Naive B cell (primary cell): ENCODE measurements at regions not wholly inside any gene's neighbourhood (a gene's known extent, or its start where the extent isn't known, plus 50 kb on each side); places are given as distances from the start of the nearest gene placed in this dataset.

Experiments
- ATAC-seq, 2 donors: fragments of 150-1000 bp; cut with Tn5 transposase; 2 replicates each; pipeline ENCODE4 v1.10.0; 2021; ENCODE audit warnings: low read depth in 2 of 2, mild to moderate bottlenecking in 2 of 2, moderate library complexity in 2 of 2
- DNase-seq: peaks from one replicate; pipeline ENCODE4 v3.0.0; 2022
- H3K27ac Mint-ChIP-seq, 6 donors: one replicate each; pipeline ENCODE4 v1.8.0; 2020 to 2022; ENCODE audit warnings: mild to moderate bottlenecking in 6 of 6, mixed read lengths in 6 of 6, moderate library complexity in 5 of 6, inconsistent platforms in 2 of 6
- H3K27me3 Mint-ChIP-seq, 3 donors: one replicate each; pipeline ENCODE4 v1.8.0; 2021 to 2022; ENCODE audit warnings: mixed read lengths in 3 of 3, mild to moderate bottlenecking in 1 of 3
- H3K36me3 Mint-ChIP-seq, 2 donors: one replicate each; pipeline ENCODE4 v1.8.0; 2020 to 2022; ENCODE audit warnings: mixed read lengths in 2 of 2, inconsistent platforms in 1 of 2, mild to moderate bottlenecking in 1 of 2
- H3K4me1 Mint-ChIP-seq, 3 donors: one replicate each; pipeline ENCODE4 v1.8.0; 2020 to 2022; ENCODE audit warnings: mixed read lengths in 3 of 3, inconsistent platforms in 1 of 3, mild to moderate bottlenecking in 1 of 3, moderate library complexity in 1 of 3
- H3K4me3 Mint-ChIP-seq, 8 donors: one replicate each; pipeline ENCODE4 v1.8.0; 2020 to 2022; ENCODE audit warnings: mild to moderate bottlenecking in 8 of 8, mixed read lengths in 8 of 8, moderate library complexity in 8 of 8, inconsistent platforms in 2 of 8
- H3K9me3 Mint-ChIP-seq, 7 donors: one replicate each; pipeline ENCODE4 v1.8.0; 2020 to 2022; ENCODE audit warnings: mixed read lengths in 7 of 7, mild to moderate bottlenecking in 5 of 7, inconsistent platforms in 2 of 7, moderate library complexity in 1 of 7

DNA sequence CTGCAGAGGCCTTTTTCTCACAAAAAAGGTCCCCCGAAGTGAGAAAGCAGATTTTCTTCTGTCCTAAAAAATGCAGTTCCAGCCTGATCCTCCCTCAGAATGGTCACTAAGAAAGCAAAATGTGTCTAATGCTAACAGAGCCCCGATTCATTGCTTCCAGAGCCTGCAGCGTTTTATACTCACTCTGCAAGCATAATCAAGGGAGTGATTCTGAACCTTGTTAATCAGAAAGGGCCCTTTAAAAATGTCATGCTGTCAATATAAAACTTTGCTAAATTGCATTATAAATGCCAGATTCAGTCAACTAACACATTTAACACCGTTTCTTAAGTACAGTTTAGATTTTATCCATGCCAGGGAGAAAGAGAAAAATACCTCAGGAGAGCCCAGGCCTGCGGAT, 202.8 kb downstream of the CD83 start:
- no peak for DNase-seq
- H3K9me3 Mint-ChIP-seq = no peaks in the 10 kb centered on the region
- no peak overlapping the region for H3K27ac Mint-ChIP-seq
- H3K27me3 Mint-ChIP-seq = no peaks in the 10 kb centered on the region
- no peaks in the 10 kb centered on the region for H3K36me3 Mint-ChIP-seq
- peaks cover 32 to 34% (median 33%) of the 10 kb centered on the region in 3 donors for H3K4me1 Mint-ChIP-seq
- no peak overlapping the region for H3K4me3 Mint-ChIP-seq
- no peak for ATAC-seq

DNA sequence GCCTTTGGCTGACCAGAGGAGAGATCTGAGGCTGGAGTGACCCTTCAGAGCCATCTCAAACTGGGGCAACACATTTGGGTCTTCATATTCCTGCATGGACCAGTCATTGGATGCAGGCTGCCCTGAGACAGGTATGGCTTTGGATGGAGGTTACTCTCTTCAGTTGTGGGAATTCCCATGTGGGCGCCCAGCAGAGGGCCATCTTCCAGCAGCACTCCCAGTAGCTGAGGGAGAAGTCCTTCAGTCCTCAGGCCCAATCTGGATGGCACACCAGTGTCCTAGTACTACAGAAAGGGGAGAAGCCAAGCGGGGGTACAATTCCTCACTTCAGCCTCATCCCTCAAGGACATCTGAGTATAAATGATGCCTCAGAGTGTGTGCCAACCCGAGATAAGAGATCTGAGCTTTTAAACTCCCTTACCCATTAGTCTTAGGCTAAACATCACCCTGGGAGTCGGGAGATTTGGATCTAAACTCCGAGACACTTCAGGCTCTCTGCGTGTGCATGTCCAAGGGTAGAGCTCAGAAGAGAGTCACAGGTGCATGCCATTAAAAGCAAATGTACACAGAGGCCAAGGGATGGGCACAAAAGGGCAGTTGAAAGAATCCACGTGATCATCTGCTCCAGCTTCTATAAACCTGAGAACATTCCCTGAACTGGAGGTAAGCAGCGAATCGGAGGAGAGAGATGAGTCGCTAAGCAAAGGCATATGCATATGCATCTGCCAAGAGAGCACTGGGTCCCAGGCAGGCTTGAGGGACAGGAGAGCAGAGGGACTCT, 204.6 kb downstream of the CD83 start:
- no peak for DNase-seq
- Mint-ChIP-seq H3K36me3 (no peaks in the 10 kb centered on the region), H3K9me3 (no peaks in the 10 kb centered on the region), H3K4me3 (no peak overlapping the region), H3K27me3 (no peaks in the 10 kb centered on the region), H3K27ac (peak overlapping the region in 5 of 6 donors; percentile 30 to 87 (median 51)), H3K4me1 (peaks cover 22 to 25% (median 24%) of the 10 kb centered on the region in 3 donors)
- ATAC-seq = no peak

DNA sequence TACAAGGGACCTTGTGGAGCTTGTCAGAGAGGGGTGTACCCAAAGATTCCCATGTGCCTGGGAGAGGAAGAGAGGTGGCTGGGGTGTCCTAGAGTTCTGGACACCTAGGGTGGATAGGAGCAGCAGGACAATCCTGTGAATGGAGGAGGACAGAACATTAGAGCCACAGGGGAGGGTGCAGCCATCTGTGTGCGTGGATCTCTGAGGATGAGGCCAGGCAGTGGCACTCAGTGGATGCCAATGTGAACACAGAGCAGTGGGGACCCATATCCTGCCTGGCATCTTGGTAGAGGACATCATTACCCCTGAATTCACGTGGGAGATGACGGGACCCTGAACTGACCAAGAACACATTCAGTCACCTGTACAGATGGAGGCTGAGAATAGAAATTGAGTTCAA, 205.3 kb downstream of the CD83 start:
- ATAC-seq (no peak), DNase-seq (no peak)
- H3K4me1 Mint-ChIP-seq = peaks cover 17 to 19% (median 18%) of the 10 kb centered on the region in 3 donors
- H3K27me3 Mint-ChIP-seq = no peaks in the 10 kb centered on the region
- H3K4me3 Mint-ChIP-seq = no peak overlapping the region
- H3K9me3 Mint-ChIP-seq = no peaks in the 10 kb centered on the region
- no peaks in the 10 kb centered on the region for H3K36me3 Mint-ChIP-seq
- H3K27ac Mint-ChIP-seq = peak overlapping the region in 3 of 6 donors; percentile 37 to 87 (median 86)

DNA sequence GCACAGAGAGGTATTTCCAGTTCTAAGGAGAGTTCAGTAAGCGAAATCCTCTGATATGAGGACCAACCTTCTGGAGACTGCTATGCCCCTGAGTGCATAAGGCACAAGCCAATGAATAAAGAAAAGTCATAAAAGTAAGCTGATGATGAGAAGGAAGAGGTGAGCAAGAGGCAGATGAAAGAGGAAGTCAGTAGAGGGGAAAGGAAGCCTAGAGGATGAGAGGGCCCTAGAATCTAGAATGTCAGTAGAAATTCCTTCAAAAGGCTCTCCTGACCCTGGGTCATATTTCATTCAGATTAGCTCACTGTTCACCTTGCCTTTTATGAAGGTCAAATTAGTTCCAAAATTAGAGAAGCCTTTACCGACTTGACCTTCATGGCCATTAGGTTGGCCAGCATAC, 209.2 kb downstream of the CD83 start:
- H3K4me3 Mint-ChIP-seq = peak overlapping the region in 2 of 8 donors; percentile 1 to 13
- no peaks in the 10 kb centered on the region for H3K27me3 Mint-ChIP-seq
- H3K4me1 Mint-ChIP-seq = peaks cover 13 to 16% (median 13%) of the 10 kb centered on the region in 3 donors
- no peaks in the 10 kb centered on the region for H3K9me3 Mint-ChIP-seq
- peak in 1 of 2 donors; percentile 32 for ATAC-seq
- no peaks in the 10 kb centered on the region for H3K36me3 Mint-ChIP-seq
- no peak for DNase-seq
- H3K27ac Mint-ChIP-seq = peak overlapping the region in 2 of 6 donors; percentile 5 to 39

DNA sequence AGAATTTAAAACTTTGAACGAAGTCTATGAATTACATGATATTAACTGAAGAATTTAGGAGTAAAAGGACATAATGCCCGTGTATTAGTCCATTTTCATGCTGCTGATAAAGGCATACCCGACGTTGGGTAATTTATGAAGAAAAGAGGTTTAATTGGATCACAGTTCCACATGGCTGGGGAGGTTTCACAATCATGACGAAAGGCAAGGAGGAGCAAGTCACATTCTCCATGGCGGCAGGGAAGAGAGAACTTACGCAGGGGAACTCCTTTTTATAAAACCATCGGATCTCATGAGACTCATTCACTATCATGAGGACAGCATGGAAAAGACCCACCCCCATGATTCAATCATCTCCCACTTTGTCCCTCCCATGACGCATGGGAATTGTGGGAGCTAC, 210.6 kb downstream of the CD83 start:
- H3K27me3 Mint-ChIP-seq = no peaks in the 10 kb centered on the region
- peaks cover 16 to 18% (median 18%) of the 10 kb centered on the region in 3 donors for H3K4me1 Mint-ChIP-seq
- ATAC-seq = no peak
- no peak overlapping the region for H3K27ac Mint-ChIP-seq
- H3K36me3 Mint-ChIP-seq = no peaks in the 10 kb centered on the region
- DNase-seq = no peak
- H3K9me3 Mint-ChIP-seq = no peaks in the 10 kb centered on the region
- no peak overlapping the region for H3K4me3 Mint-ChIP-seq

DNA sequence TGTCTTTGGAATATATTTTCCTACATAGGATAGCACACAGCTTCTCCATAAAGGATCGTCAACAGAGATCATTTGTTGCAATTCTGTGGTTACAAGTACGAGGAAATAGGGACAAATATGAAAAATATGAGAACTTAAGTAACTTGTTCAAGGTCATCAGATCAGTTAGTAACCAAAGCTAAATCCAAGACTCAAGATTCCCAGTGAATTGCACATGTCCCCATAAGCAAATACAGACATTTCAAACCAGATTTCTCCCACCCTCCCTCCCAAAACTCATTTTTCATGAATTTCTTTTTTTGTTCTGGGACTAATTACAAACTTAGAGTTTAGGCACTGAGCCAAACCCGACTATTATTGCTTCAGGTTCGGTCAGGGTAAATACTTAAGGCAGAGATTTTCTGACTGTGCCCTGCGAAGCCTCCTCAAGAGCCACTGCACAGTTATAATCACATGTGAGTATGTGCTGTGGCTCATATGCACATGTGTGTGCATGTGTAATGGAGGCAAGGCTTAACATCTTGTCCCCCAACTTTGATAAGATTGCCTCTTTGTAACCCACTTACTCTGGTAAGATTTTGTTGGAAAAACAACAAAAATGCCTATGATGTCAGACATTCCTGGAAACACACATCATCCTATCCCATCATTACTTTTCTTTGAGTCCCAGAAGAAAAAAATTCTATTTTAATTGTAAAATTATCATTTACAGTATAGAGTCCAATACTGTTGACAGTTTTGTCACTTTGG, 216.2 kb downstream of the CD83 start:
- no peak for DNase-seq
- no peak overlapping the region for H3K27ac Mint-ChIP-seq
- H3K4me1 Mint-ChIP-seq = peaks cover 8 to 16% (median 13%) of the 10 kb centered on the region in 3 donors
- H3K4me3 Mint-ChIP-seq = no peak overlapping the region
- H3K36me3 Mint-ChIP-seq = no peaks in the 10 kb centered on the region
- peaks cover 0 to 11% (median 2%) of the 10 kb centered on the region in 7 donors for H3K9me3 Mint-ChIP-seq
- ATAC-seq = no peak
- no peaks in the 10 kb centered on the region for H3K27me3 Mint-ChIP-seq

DNA sequence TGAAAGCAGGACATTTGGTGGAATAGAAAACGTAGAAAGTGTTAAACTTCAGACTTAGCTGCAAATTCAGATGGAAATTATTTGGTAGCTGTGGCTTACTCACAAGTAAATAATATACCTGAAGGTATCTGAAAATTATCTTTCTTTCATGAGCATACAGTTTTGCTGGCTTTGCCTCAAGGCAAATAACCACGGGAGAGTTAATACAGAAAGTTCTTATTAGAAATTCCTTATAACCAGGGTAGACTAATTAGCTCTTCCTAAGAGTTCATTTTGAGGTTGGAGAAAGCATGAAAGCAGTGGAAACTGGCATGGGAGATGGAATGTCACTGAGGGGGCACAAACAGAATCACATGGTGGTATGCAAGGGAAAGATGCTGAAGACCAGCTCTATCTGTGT, 217.5 kb downstream of the CD83 start:
- Mint-ChIP-seq H3K27me3 (no peaks in the 10 kb centered on the region), H3K36me3 (no peaks in the 10 kb centered on the region), H3K9me3 (peaks cover 0 to 11% (median 2%) of the 10 kb centered on the region in 7 donors), H3K27ac (no peak overlapping the region), H3K4me1 (peaks cover 16 to 29% (median 22%) of the 10 kb centered on the region in 3 donors), H3K4me3 (no peak overlapping the region)
- no peak for ATAC-seq
- no peak for DNase-seq

DNA sequence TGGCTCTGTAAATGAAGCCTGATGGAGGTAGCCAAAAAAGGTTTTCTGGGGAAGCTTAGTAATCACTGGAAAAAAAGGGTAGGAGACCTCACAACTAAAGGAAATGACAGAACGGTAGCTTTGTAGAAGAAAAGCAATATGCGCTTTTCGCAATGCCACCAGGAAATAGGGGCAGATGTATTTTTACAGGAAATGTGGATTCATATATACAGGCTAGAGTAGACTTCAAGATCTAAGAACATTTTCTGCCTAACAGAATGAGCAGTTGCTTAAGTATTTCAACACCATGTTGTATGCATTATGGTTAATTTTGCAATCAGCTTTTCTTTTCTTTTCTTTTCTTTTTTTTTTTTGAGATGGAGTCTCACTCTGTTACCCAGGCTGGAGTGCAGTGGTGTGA, 219.6 kb downstream of the CD83 start:
- Mint-ChIP-seq H3K4me1 (peaks cover 17 to 32% (median 24%) of the 10 kb centered on the region in 3 donors), H3K27ac (no peak overlapping the region), H3K4me3 (no peak overlapping the region), H3K9me3 (peaks cover 0 to 11% (median 2%) of the 10 kb centered on the region in 7 donors), H3K27me3 (no peaks in the 10 kb centered on the region), H3K36me3 (no peaks in the 10 kb centered on the region)
- no peak for DNase-seq
- no peak for ATAC-seq

DNA sequence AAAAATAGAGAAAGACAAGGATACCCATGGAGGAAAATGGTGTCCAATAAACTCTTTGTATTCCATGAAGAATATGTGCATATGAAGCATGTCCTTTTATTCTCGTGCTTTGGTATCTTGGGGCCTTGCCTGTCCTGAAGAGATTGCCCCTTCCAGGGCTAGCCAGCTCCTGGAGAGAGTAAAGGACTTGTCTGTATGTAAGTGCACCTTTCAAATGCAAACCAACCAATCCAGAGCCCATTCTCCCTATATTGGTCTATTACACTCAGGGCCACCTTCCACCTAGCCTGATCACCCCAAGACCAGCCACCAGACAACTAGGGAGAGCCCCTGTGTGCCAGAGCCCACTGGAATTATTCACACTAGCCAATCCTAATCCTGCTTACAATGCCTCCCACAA, 221.6 kb downstream of the CD83 start:
- ATAC-seq (no peak), DNase-seq (no peak)
- H3K4me1 Mint-ChIP-seq = peaks cover 17 to 30% (median 23%) of the 10 kb centered on the region in 3 donors
- H3K27ac Mint-ChIP-seq = peak overlapping the region in 5 of 6 donors; percentile 63 to 96 (median 91)
- H3K27me3 Mint-ChIP-seq = no peaks in the 10 kb centered on the region
- peaks cover 0 to 11% (median 2%) of the 10 kb centered on the region in 7 donors for H3K9me3 Mint-ChIP-seq
- no peaks in the 10 kb centered on the region for H3K36me3 Mint-ChIP-seq
- H3K4me3 Mint-ChIP-seq = no peak overlapping the region

DNA sequence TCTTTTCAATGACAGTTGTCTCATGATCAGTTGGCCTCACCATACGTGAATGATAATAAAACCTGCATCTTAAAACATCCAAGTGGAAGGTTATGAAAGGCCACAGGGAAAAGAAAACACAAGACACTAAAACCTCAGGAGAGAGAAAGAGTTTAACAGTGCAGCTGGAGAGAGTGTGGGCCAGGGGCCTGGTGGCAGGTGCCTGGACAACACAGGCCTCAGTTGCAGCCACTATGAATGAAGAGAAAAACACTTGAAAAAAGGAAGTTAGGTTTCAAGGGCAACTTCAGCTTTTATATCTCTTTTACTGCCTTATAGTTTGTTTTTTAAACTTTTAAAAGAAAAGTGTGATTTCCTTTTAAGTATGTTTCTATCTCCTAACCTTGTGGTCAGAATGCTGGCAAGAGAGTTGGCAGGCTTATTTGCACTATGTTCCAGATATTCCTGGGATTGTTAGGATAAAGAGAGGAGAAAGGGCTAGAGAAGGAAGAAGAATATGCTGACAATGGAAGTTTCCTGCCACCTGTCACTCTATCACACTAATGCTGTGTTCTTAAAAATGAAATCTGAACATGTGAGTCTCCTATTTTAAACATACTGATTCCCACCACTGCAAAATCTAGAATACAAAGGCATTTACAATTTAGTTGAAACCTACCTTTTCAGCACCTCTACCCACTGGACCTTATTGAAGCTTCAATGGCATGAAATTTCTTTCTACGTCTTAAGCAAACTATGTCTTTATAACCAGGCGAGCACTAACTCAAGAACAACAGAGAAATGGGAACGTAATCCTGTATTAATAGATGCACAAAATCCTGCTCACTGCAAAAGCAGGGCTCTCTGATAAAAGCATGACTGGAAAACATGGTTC, 222.4 kb downstream of the CD83 start:
- Mint-ChIP-seq H3K27ac (peak overlapping the region; percentile 63 to 96 (median 91)), H3K36me3 (no peaks in the 10 kb centered on the region), H3K4me1 (peaks cover 17 to 30% (median 23%) of the 10 kb centered on the region in 3 donors), H3K27me3 (no peaks in the 10 kb centered on the region), H3K4me3 (peak overlapping the region in 4 of 8 donors; percentile 1 to 45 (median 33)), H3K9me3 (peaks cover 0 to 11% (median 2%) of the 10 kb centered on the region in 7 donors)
- ATAC-seq (peak in 1 of 2 donors; percentile 18), DNase-seq (no peak)

DNA sequence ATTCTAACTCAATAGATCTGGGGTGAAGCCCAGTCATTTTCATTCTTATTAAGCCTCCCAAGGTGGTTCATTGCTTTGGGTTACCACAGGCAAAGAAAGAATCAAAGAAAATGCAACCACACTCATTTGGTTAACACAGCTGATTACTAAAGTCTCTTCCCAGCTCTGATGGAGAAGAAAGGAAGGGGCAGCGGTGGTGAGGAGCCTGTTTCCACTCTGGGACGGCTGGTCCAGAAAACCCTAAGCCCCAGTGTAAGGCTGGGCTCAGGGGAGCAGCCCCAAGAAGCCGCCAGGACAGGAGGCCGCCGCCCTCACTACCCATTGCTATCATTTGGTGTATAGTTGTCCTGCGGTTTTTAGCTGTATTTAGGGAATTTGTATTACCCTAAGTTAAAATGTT, 226.9 kb downstream of the CD83 start:
- no peak for DNase-seq
- Mint-ChIP-seq H3K36me3 (no peaks in the 10 kb centered on the region), H3K4me1 (peaks cover 33 to 37% (median 33%) of the 10 kb centered on the region in 3 donors), H3K27ac (no peak overlapping the region), H3K4me3 (no peak overlapping the region), H3K9me3 (no peaks in the 10 kb centered on the region), H3K27me3 (no peaks in the 10 kb centered on the region)
- ATAC-seq = no peak

DNA sequence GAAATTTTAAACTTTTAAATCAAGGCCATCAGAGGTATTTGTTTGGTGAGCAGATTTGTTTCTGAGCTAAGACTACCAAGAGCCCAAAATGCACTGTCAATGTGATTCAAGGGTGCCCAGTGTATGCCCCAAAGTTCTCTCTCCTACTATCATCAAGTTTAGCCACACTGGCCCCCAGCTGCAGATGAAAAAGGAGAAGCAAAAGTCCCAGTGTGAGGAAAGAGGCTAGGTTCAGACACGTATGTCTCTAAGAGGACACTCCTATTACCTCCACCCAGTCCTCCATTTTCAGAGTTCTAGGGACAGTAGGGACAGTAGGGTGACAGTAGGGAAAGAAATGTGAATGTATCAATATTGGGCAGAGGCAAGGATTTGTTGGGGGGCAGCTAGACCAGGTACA, 230.8 kb downstream of the CD83 start:
- H3K27ac Mint-ChIP-seq = peak overlapping the region in 4 of 6 donors; percentile 58 to 82 (median 76)
- H3K36me3 Mint-ChIP-seq = no peaks in the 10 kb centered on the region
- peak overlapping the region in 5 of 8 donors; percentile 10 to 76 (median 33) for H3K4me3 Mint-ChIP-seq
- ATAC-seq (peak; percentile 55 to 74), DNase-seq (peak; percentile 11)
- no peaks in the 10 kb centered on the region for H3K27me3 Mint-ChIP-seq
- H3K9me3 Mint-ChIP-seq = peaks cover 0 to 10% (median 0%) of the 10 kb centered on the region in 7 donors
- peaks cover 31 to 41% (median 32%) of the 10 kb centered on the region in 3 donors for H3K4me1 Mint-ChIP-seq

DNA sequence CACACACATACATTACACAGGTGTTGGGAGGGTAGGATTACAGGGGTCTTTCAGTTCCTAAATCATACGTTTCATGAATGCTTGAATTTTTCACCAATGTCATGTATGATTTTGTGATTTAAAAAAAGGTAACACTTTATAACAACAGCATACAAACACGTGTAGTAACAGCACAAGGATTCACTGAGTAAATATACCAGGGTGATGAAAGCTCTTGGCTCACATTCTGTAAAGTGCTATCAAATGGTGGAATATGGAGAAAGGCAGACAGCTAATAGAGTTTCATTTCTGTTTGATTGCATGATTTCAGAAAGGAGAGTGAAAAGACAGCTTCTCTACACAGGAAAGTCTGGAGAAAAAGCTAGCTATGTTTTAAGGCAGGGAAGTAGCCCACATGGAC, 231.9 kb downstream of the CD83 start:
- Mint-ChIP-seq H3K4me1 (peaks cover 33 to 48% (median 41%) of the 10 kb centered on the region in 3 donors), H3K27ac (peak overlapping the region in 4 of 6 donors; percentile 16 to 96 (median 51)), H3K27me3 (no peaks in the 10 kb centered on the region), H3K9me3 (peaks cover 0 to 10% (median 0%) of the 10 kb centered on the region in 7 donors), H3K36me3 (no peaks in the 10 kb centered on the region), H3K4me3 (peak overlapping the region in 1 of 8 donors; percentile 76)
- ATAC-seq = no peak
- no peak for DNase-seq
